ENCODE measurements at regions not wholly inside any gene's neighbourhood (a gene's known extent, or its start where the extent isn't known, plus 50 kb on each side); places are given as distances from the start of the nearest gene placed in this dataset.

DNA sequence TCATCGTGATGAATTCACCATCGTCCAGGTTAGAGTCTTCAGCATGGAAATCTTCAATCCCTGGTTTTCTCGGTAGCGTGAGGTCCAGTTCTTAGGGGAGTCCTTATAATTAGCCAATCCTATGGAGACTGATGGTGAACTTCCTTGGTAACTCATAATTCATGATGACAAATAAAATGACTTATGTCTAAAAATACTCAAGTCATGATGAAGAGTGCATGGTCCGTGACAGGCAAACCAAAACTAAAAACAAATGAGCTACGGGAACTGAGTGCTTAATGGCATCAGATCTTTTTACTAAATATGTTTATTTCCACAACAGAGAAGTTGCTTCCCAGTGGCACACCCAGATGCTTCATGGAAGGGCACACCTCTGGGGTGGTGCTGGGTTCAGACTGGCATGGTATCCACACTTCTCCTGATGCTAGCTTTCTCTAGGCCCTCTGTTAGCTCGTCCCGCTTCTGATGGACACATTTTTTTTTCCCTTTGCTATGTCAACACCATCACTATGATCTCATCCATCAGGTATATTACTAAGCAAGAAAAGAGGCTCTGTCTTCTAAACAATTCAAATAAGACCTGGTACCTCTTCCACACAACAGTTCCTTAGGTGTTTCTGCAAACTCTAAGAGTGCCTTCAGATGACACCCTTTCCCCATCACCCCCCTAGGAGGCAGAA is 92.8 kb upstream of the NEDD4L start:
- TF ChIP-seq, protein P1, sequence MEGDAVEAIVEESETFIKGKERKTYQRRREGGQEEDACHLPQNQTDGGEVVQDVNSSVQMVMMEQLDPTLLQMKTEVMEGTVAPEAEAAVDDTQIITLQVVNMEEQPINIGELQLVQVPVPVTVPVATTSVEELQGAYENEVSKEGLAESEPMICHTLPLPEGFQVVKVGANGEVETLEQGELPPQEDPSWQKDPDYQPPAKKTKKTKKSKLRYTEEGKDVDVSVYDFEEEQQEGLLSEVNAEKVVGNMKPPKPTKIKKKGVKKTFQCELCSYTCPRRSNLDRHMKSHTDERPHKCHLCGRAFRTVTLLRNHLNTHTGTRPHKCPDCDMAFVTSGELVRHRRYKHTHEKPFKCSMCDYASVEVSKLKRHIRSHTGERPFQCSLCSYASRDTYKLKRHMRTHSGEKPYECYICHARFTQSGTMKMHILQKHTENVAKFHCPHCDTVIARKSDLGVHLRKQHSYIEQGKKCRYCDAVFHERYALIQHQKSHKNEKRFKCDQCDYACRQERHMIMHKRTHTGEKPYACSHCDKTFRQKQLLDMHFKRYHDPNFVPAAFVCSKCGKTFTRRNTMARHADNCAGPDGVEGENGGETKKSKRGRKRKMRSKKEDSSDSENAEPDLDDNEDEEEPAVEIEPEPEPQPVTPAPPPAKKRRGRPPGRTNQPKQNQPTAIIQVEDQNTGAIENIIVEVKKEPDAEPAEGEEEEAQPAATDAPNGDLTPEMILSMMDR (IDR thresholded peaks at IDR 0.05; ENCODE audit: low read length): no peak
- no peak for TF ChIP-seq EZH2 (optimal IDR thresholded peaks at IDR 0.05; ENCODE audit: low read depth, low read length)
- no peak for TF ChIP-seq EZH2phosphoT487 (IDR thresholded peaks at IDR 0.05; ENCODE audit: low read length)
